ENCODE measurements at regions not wholly inside any gene's neighbourhood (a gene's known extent, or its start where the extent isn't known, plus 50 kb on each side); places are given as distances from the start of the nearest gene placed in this dataset.

DNA sequence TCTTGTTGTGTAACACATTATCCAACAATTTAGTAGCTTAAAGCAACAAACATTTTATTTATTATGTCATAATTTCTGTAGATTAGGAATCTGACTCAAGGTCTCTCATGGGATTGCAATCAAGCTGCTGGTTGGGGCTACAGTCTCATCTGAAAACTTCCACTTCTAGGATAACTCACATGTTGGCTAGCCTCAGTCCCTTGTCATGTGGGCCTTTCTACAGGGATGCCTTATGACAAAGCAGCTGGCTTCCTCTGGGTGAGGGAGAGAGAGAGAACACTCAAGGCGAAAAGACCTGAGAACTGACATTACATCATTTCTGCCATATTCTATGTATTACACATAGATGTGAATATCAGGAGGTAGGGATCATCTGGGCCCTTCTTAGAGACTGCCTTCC, 317.9 kb upstream of the VRK2 start:
- TF ChIP-seq CTCF (IDR thresholded peaks at IDR 0.05; ENCODE audit: low read length, missing control alignments) = no peak
- no peak for DNase-seq (ENCODE audit: low read depth)
- H3K4me3 ChIP-seq (replicated peaks; ENCODE audit: low read depth, low read length) = no peak overlapping the region

DNA sequence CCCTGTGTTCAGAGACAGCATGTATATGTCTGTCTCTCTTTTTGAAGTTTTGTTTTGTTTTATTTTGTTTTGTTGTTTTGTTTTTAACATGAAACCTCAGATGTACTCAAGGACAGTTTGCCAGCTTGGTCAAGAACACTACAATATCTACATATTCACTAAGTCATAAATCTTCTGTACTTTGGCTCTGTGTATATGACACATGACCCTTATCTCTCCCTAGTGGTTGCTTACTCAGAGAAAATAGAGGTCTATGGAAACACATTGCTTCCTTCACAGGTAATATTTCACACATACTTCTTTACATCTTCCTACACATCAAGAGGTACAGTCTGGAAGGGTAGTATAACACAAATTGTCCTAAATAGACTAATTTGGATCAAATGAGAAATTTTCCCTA, 312.6 kb upstream of the VRK2 start:
- DNase-seq (ENCODE audit: low read depth) = no peak

GRCh38 chr2:57740891-57741290, 305.7 kb upstream of the VRK2 start:
- H3K4me3 ChIP-seq (replicated peaks; ENCODE audit: low read depth, low read length) = no peak overlapping the region
- TF ChIP-seq CTCF (IDR thresholded peaks at IDR 0.05; ENCODE audit: low read length, missing control alignments) = no peak
- DNase-seq (ENCODE audit: low read depth) = no peak

More for the DNA sequence above, 312.6 kb upstream of the VRK2 start:
- TF ChIP-seq CTCF (IDR thresholded peaks at IDR 0.05; ENCODE audit: low read length, missing control alignments) = no peak
- no peak overlapping the region for H3K4me3 ChIP-seq (replicated peaks; ENCODE audit: low read depth, low read length)

- TF ChIP-seq CTCF (IDR thresholded peaks at IDR 0.05; ENCODE audit: low read length, missing control alignments) = no peak
- H3K4me3 ChIP-seq (replicated peaks; ENCODE audit: low read depth, low read length) = no peak overlapping the region
- no peak for DNase-seq (ENCODE audit: low read depth)
Measured at GRCh38 chr2:57753636-57754035, 293.0 kb upstream of the VRK2 start.

DNA sequence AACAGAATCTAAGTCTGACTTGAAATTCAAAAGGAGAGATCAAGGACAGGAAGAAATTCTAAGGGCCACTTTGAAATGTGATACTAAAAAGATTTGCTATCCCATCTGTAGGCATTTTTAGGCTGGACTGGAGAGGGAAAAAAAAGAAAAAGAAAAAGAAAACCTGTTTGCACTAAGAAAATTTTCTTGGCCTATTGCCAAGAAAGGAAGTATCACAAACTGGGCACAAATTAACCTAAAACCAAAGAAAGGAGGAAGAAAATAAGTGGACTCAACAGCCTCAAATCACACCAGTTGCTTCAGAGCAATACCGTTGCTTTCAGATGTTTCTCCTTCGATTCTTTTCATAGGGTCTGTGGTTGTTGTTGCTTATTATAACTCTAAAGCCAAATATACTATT, 287.9 kb upstream of the VRK2 start:
- no peak overlapping the region for H3K4me3 ChIP-seq (replicated peaks; ENCODE audit: low read depth, low read length)
- no peak for DNase-seq (ENCODE audit: low read depth)
- TF ChIP-seq CTCF (IDR thresholded peaks at IDR 0.05; ENCODE audit: low read length, missing control alignments) = no peak

DNA sequence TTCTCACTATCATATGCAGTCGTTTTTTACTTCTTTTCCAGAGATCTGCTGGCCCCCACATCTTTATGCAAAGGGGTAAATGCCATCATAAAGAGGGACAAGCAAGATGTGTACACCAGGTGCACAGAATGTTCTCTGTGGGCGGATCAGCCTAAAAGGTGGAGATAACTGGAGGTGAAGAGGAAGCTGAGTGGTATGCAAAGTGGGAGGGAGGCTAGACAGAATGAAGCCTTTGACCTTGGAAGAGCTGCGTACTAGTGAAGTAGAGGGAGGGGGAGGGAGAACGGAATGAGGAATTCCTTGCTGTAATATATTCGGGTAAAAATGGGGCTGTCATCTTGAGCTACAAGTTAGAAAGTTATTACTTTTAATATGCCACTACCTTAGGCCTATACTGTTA, 287.5 kb upstream of the VRK2 start:
- no peak overlapping the region for H3K4me3 ChIP-seq (replicated peaks; ENCODE audit: low read depth, low read length)
- no peak for DNase-seq (ENCODE audit: low read depth)
- TF ChIP-seq CTCF (IDR thresholded peaks at IDR 0.05; ENCODE audit: low read length, missing control alignments) = no peak

DNA sequence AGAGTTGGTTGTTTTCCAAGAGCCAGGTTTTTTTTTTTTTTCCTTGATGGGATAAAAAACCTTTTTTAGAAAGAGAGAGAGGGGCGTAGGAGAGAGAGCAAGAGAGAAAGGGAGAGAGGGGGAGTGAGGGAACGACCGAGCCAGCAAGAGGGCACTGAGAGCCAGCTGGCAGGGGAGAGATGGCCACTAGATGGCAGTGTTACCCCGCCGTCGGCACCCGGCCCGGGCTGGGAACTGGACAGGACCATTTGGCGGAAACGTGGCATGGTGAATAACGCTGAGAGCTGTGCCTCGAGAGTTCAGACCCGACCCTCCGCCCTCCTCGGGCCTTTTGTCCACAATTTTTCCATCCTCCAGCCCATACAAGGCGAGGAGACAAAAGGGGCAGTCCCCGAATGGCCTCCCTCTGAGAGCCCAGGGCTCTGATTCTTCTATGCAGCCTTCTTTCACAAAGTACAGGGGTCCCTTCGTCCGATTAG, 286.7 kb upstream of the VRK2 start:
- peak; percentile 95 for TF ChIP-seq CTCF (IDR thresholded peaks at IDR 0.05; ENCODE audit: low read length, missing control alignments)
- DNase-seq (ENCODE audit: low read depth) = peak; percentile 77
- peak overlapping the region; percentile 30 for H3K4me3 ChIP-seq (replicated peaks; ENCODE audit: low read depth, low read length)

Data from fibroblast of pulmonary artery (primary cell).